DOHH2 (cell line): ENCODE measurements at regions not wholly inside any gene's neighbourhood (a gene's known extent, or its start where the extent isn't known, plus 50 kb on each side); places are given as distances from the start of the nearest gene placed in this dataset.

ENCODE experiments used
- H3F3A ChIP-seq: fragments of 200-600 bp; sonication (generic), shearing (Covaris generic); 2 replicates; pipeline ENCODE4 v1.6.0; 2016; ENCODE audit warnings: antibody characterized with exemption, mild to moderate bottlenecking; ENCODE audit not compliant: control insufficient read depth, insufficient read depth
- H3K27ac ChIP-seq: fragments of 200-600 bp; sonication (generic); 2 replicates; pipeline ENCODE4 v1.5.1; 2014; ENCODE audit warnings: low read depth, mild to moderate bottlenecking, low read length, moderate library complexity
- H3K27me3 ChIP-seq: fragments of 200-600 bp; sonication (generic); 2 replicates; pipeline ENCODE4 v1.6.1; 2014; ENCODE audit warnings: mild to moderate bottlenecking, low read length, mixed read lengths; ENCODE audit not compliant: control insufficient read depth
- H3K36me3 ChIP-seq: fragments of 200-600 bp; sonication (generic); 2 replicates; pipeline ENCODE4 v1.6.1; 2014; ENCODE audit warnings: mild to moderate bottlenecking, low read length, moderate library complexity, mixed read lengths; ENCODE audit not compliant: control insufficient read depth
- H3K4me1 ChIP-seq: fragments of 200-600 bp; sonication (generic); 2 replicates; pipeline ENCODE4 v1.6.1; 2014; ENCODE audit warnings: mild to moderate bottlenecking, low read length, mixed read lengths; ENCODE audit not compliant: control insufficient read depth
- H3K4me2 ChIP-seq: fragments of 200-600 bp; sonication (generic); 2 replicates; pipeline ENCODE4 v1.6.0; 2014; ENCODE audit warnings: mild to moderate bottlenecking, low read length, moderate library complexity
- H3K4me3 ChIP-seq: fragments of 200-600 bp; sonication (generic); 2 replicates; pipeline ENCODE4 v1.5.1; 2014; ENCODE audit warnings: mild to moderate bottlenecking, low read length, mixed read lengths
- H3K79me2 ChIP-seq: fragments of 200-600 bp; sonication (generic); 2 replicates; pipeline ENCODE4 v1.6.1; 2014; ENCODE audit warnings: mild to moderate bottlenecking, low read length, mixed read lengths; ENCODE audit not compliant: control insufficient read depth
- H3K9me2 ChIP-seq: fragments of 200-600 bp; sonication (generic); replicated peaks from 2 replicates; pipeline ENCODE4 v1.6.1; 2014; ENCODE audit warnings: mild to moderate bottlenecking, low read length, mixed read lengths; ENCODE audit not compliant: control insufficient read depth
- H3K9me3 ChIP-seq: fragments of 200-600 bp; sonication (generic); 2 replicates; pipeline ENCODE4 v1.6.1; 2014; ENCODE audit warnings: antibody characterized with exemption, low read length, mixed read lengths; ENCODE audit not compliant: control insufficient read depth, insufficient read depth
- H4K20me1 ChIP-seq: fragments of 200-600 bp; sonication (generic); 2 replicates; pipeline ENCODE4 v1.6.0; 2014; ENCODE audit warnings: low read depth, mild to moderate bottlenecking, antibody characterized with exemption, low read length, moderate library complexity; ENCODE audit not compliant: control insufficient read depth, insufficient read depth
- CTCF ChIP-seq: fragments of 200-600 bp; sonication (generic); IDR thresholded peaks from one replicate; pipeline ENCODE4 v1.5.1; 2014; ENCODE audit warnings: antibody characterized with exemption, mild to moderate bottlenecking, low read depth, low read length; ENCODE audit not compliant: poor library complexity, severe bottlenecking
- EZH2phosphoT487 ChIP-seq: fragments of 200-600 bp; sonication (generic); IDR thresholded peaks from 2 replicates; pipeline ENCODE4 v1.6.1; 2017; ENCODE audit warnings: borderline replicate concordance, mild to moderate bottlenecking, antibody characterized with exemption, low read length, moderate library complexity, mixed read lengths

- Histone ChIP-seq H3K9me3 (no peaks in the 10 kb centered on the region), H3K79me2 (no peaks in the 10 kb centered on the region), H3K27me3 (peaks cover 18% of the 10 kb centered on the region; the same call in 1 of the 2 replicates), H3F3A (no peaks in the 10 kb centered on the region), H3K4me1 (no peaks in the 10 kb centered on the region), H3K36me3 (no peaks in the 10 kb centered on the region), H4K20me1 (no peaks in the 10 kb centered on the region), H3K9me2 (no peaks in the 10 kb centered on the region), H3K4me3 (no peak overlapping the region), H3K4me2 (no peak overlapping the region), H3K27ac (no peak overlapping the region)
- TF ChIP-seq EZH2phosphoT487: no peak
- no peak for TF ChIP-seq CTCF
These were observed 62.1 kb upstream of the SPRED1 start for GRCh38 chr15:38190501-38190900.

GRCh38 chr15:38192496-38192895 is 60.1 kb upstream of the SPRED1 start:
- Histone ChIP-seq H3K27me3 (peaks cover 18% of the 10 kb centered on the region; the same call in 1 of the 2 replicates), H3K27ac (no peak overlapping the region), H3F3A (no peaks in the 10 kb centered on the region), H3K4me2 (no peak overlapping the region), H3K9me2 (no peaks in the 10 kb centered on the region), H3K4me1 (no peaks in the 10 kb centered on the region), H3K36me3 (no peaks in the 10 kb centered on the region), H3K4me3 (no peak overlapping the region), H3K79me2 (no peaks in the 10 kb centered on the region), H3K9me3 (no peaks in the 10 kb centered on the region), H4K20me1 (no peaks in the 10 kb centered on the region)
- TF ChIP-seq CTCF: no peak
- TF ChIP-seq EZH2phosphoT487: no peak

DNA sequence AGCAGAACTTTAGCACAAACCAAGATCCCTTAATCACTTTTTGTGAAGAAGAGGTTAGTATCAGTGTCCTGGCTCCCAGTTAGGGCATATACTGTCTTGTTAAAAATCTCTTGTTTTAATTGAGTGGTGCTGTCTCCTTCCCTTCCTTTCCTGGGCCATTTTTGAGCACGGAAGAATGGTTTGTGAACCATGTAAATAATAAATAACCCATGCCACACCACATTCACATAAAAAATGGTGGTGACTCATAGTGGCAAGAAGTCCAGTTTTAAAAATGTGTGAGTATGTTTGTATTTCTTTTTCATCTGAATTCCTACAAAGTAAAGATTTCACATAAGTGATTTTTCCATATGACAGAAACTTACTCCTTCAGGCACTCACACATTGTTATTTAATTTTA is 59.1 kb upstream of the SPRED1 start:
- Histone ChIP-seq H4K20me1 (no peaks in the 10 kb centered on the region), H3K79me2 (no peaks in the 10 kb centered on the region), H3K4me3 (no peak overlapping the region), H3K27me3 (peaks cover 18% of the 10 kb centered on the region; the same call in 1 of the 2 replicates), H3K9me3 (no peaks in the 10 kb centered on the region), H3K4me1 (no peaks in the 10 kb centered on the region), H3K36me3 (no peaks in the 10 kb centered on the region), H3K4me2 (no peak overlapping the region), H3K27ac (no peak overlapping the region), H3K9me2 (no peaks in the 10 kb centered on the region), H3F3A (no peaks in the 10 kb centered on the region)
- TF ChIP-seq CTCF: no peak
